ENCODE measurements at regions not wholly inside any gene's neighbourhood (a gene's known extent, or its start where the extent isn't known, plus 50 kb on each side); places are given as distances from the start of the nearest gene placed in this dataset.

DNA sequence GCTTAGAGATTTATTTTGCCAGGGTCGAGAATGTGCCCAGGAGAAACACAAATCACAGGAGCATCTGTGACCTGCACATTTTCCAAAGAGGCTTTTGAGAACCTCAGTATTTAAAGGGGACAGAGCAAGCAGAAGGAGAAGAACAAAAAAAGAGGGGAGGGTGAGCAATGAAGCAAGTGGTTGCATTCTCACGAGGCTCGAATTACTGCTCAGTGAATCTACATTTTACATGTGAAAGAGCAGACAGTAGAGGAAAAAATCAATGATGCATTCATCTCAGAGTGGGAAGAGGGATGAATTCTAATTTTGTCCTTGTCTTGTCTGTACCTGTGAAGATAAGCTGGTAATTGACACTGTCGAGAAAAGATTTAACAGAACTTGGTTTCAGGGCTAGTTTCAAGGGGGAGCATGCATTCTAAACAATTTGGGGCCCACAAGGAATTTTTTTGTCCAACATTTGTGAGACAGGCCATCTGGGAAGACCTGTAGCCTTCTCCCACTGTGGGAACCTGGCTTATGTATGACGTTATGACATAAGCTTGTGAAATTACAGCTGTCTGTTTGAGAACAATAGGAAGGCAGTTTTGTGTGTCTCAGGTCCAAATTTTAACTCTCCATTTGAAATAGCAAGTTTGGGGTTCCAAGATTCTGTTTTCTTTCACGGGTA is 855.1 kb downstream of the SLITRK5 start:
- no peak for DNase-seq
- Histone ChIP-seq H3K4me3 (ENCODE audit: insufficient read depth, low read depth, low read length, poor library complexity, severe bottlenecking) (no peak overlapping the region), H3K36me3 (ENCODE audit: control insufficient read depth, insufficient read depth, low read length) (no peaks in the 10 kb centered on the region), H3K27me3 (replicated peaks; ENCODE audit: control insufficient read depth, insufficient read depth, low read length, poor library complexity, severe bottlenecking) (no peaks in the 10 kb centered on the region), H3K9me3 (ENCODE audit: control insufficient read depth, low read length) (no peaks in the 10 kb centered on the region), H3K4me1 (ENCODE audit: control insufficient read depth, insufficient read depth, low read length, poor library complexity, severe bottlenecking) (no peaks in the 10 kb centered on the region), H3K27ac (ENCODE audit: insufficient read depth, low read length, poor library complexity, severe bottlenecking) (no peak overlapping the region)

DNA sequence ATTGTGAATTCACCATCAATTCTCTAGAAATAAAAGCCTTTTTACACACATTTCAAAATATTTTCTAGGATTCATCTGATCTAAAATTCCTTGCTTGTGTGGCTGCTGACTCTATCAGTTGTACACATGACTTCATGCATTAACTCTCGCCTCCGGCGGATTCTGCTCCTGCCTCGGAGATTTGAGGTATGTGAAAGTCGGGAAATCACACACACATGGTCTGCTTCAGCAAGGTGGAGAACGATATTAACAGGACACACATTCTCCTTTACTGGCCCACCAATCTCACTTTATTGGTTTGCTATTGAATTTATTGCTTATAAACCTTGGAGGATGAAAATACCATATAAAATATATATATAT is 855.7 kb downstream of the SLITRK5 start:
- Histone ChIP-seq H3K9me3 (ENCODE audit: control insufficient read depth, low read length) (no peaks in the 10 kb centered on the region), H3K27me3 (replicated peaks; ENCODE audit: control insufficient read depth, insufficient read depth, low read length, poor library complexity, severe bottlenecking) (no peaks in the 10 kb centered on the region), H3K4me3 (ENCODE audit: insufficient read depth, low read depth, low read length, poor library complexity, severe bottlenecking) (no peak overlapping the region), H3K27ac (ENCODE audit: insufficient read depth, low read length, poor library complexity, severe bottlenecking) (no peak overlapping the region), H3K4me1 (ENCODE audit: control insufficient read depth, insufficient read depth, low read length, poor library complexity, severe bottlenecking) (no peaks in the 10 kb centered on the region), H3K36me3 (ENCODE audit: control insufficient read depth, insufficient read depth, low read length) (no peaks in the 10 kb centered on the region)
- no peak for DNase-seq

DNA sequence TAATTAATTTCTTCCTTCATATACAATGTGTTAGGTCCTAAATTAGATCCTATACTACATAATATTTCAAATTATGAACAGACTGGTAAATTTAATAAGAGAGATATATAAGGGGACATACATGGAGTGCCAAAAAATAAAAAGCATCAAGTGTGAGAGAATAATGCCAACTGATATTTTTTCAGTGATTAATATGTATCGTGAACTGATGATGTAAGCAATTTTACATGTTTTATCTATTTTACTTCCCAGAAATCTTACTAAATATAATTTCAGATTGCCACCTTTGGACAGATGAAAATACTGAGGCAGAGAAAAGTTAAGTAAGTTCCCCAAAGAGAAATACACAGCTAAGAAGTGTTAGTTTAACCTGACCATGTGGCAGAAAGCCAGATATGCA is 870.8 kb downstream of the SLITRK5 start:
- no peak for DNase-seq
- H3K9me3 ChIP-seq (ENCODE audit: control insufficient read depth, low read length) = no peaks in the 10 kb centered on the region
- H3K27me3 ChIP-seq (replicated peaks; ENCODE audit: control insufficient read depth, insufficient read depth, low read length, poor library complexity, severe bottlenecking) = no peaks in the 10 kb centered on the region
- no peaks in the 10 kb centered on the region for H3K4me1 ChIP-seq (ENCODE audit: control insufficient read depth, insufficient read depth, low read length, poor library complexity, severe bottlenecking)
- no peak overlapping the region for H3K4me3 ChIP-seq (ENCODE audit: insufficient read depth, low read depth, low read length, poor library complexity, severe bottlenecking)
- H3K36me3 ChIP-seq (ENCODE audit: control insufficient read depth, insufficient read depth, low read length) = no peaks in the 10 kb centered on the region
- no peak overlapping the region for H3K27ac ChIP-seq (ENCODE audit: insufficient read depth, low read length, poor library complexity, severe bottlenecking)

DNA sequence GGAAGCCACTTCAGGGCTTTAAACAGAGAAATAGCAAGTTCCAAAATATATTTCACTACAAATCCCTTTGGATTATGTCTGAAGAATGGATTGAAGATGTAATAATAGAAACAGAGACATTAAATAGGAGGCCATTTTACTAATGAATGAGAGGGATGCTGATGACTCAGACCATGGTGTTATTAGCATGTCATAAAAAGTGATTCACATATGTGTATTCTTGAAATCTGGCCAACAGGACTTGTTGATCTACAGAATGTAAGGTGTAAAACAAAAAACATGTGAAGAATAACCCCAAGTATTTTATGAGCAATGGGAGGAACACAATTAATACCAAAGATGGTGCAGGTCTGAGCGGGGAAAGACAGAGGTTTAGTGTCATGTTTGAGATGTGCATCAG is 873.7 kb downstream of the SLITRK5 start:
- Histone ChIP-seq H3K27me3 (replicated peaks; ENCODE audit: control insufficient read depth, insufficient read depth, low read length, poor library complexity, severe bottlenecking) (no peaks in the 10 kb centered on the region), H3K27ac (ENCODE audit: insufficient read depth, low read length, poor library complexity, severe bottlenecking) (no peak overlapping the region), H3K4me1 (ENCODE audit: control insufficient read depth, insufficient read depth, low read length, poor library complexity, severe bottlenecking) (no peaks in the 10 kb centered on the region), H3K9me3 (ENCODE audit: control insufficient read depth, low read length) (no peaks in the 10 kb centered on the region), H3K36me3 (ENCODE audit: control insufficient read depth, insufficient read depth, low read length) (no peaks in the 10 kb centered on the region), H3K4me3 (ENCODE audit: insufficient read depth, low read depth, low read length, poor library complexity, severe bottlenecking) (no peak overlapping the region)
- DNase-seq = no peak

DNA sequence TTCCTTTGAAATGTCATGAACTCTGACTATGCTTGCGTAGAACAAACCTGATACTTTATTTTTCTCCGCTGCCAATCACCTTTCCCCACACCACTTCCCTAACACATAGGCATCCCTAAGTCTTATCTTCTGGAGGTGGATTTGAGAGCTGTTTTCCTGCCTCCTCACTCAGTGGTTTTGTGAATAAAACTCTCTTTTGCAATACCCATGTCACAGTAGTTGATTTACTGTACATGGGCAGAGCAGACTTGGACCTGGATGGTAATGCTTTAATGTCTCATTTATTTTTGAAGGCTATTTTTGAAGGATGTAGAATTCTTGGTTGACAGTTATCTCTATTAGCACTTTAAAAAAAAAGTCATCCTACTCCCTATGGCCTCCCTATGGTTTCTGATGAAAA is 881.8 kb downstream of the SLITRK5 start:
- Histone ChIP-seq H3K9me3 (ENCODE audit: control insufficient read depth, low read length) (no peaks in the 10 kb centered on the region), H3K4me1 (ENCODE audit: control insufficient read depth, insufficient read depth, low read length, poor library complexity, severe bottlenecking) (no peaks in the 10 kb centered on the region), H3K27me3 (replicated peaks; ENCODE audit: control insufficient read depth, insufficient read depth, low read length, poor library complexity, severe bottlenecking) (no peaks in the 10 kb centered on the region), H3K36me3 (ENCODE audit: control insufficient read depth, insufficient read depth, low read length) (no peaks in the 10 kb centered on the region), H3K27ac (ENCODE audit: insufficient read depth, low read length, poor library complexity, severe bottlenecking) (no peak overlapping the region), H3K4me3 (ENCODE audit: insufficient read depth, low read depth, low read length, poor library complexity, severe bottlenecking) (no peak overlapping the region)
- DNase-seq = no peak

DNA sequence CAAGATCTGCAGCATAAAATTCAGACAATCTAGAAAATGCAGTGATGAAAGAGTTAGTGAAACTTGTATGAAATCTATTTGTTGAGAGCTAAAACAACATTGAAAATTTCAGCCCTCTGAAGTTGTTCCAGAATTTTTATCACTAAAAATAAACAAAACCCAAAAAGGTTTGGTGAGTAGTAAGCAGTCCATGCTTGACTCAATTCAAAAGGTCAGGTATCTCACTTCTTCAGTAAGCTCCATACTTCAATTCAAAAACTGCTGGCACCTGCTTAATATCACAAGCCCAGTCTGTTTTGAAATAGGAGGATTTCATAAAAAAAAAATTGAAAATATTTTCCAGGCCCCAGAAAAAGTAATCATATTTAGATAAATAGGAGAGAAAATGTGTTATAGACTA is 894.4 kb downstream of the SLITRK5 start:
- H3K4me1 ChIP-seq (ENCODE audit: control insufficient read depth, insufficient read depth, low read length, poor library complexity, severe bottlenecking) = no peaks in the 10 kb centered on the region
- H3K36me3 ChIP-seq (ENCODE audit: control insufficient read depth, insufficient read depth, low read length) = no peaks in the 10 kb centered on the region
- no peaks in the 10 kb centered on the region for H3K27me3 ChIP-seq (replicated peaks; ENCODE audit: control insufficient read depth, insufficient read depth, low read length, poor library complexity, severe bottlenecking)
- no peak overlapping the region for H3K4me3 ChIP-seq (ENCODE audit: insufficient read depth, low read depth, low read length, poor library complexity, severe bottlenecking)
- DNase-seq = no peak
- no peaks in the 10 kb centered on the region for H3K9me3 ChIP-seq (ENCODE audit: control insufficient read depth, low read length)
- H3K27ac ChIP-seq (ENCODE audit: insufficient read depth, low read length, poor library complexity, severe bottlenecking) = no peak overlapping the region

DNA sequence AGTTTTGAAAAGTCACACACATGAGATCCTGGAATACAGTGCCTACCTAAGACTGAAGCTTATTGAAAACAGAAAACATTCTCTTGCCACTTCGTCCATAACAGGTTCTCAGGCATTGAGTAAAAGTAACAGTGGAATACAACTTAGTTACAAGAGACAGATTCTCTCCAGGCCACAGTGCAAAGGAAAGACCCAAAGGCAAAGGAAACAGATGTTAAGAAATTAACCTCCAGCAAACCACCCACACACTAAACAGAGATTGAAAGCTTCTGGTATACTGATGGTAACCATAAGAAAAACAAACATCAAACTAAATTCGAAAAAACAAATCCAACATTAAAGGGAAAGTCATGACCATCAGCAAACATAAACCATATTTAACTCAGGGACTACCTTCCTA is 914.7 kb downstream of the SLITRK5 start:
- H3K27ac ChIP-seq (ENCODE audit: insufficient read depth, low read length, poor library complexity, severe bottlenecking) = no peak overlapping the region
- H3K4me1 ChIP-seq (ENCODE audit: control insufficient read depth, insufficient read depth, low read length, poor library complexity, severe bottlenecking) = no peaks in the 10 kb centered on the region

DNA sequence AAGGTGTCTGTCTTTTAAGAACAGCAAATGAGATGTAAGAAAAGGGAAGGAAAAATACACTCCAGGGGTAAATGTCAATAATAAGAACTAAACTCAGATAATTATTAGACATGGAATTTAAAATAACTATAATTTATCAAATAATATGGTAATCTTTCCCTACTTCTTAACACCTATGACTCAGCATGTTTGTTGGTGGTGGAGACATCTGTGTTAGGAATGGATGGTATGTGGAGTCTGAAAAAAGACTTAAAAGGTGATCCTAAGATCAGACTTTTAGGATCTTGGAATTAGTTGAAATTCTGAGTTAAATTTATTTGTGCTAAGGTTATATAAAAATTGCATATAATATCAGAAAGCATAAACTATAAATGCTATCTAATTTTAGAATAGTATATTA is 915.1 kb downstream of the SLITRK5 start:
- Histone ChIP-seq H3K27me3 (replicated peaks; ENCODE audit: control insufficient read depth, insufficient read depth, low read length, poor library complexity, severe bottlenecking) (no peaks in the 10 kb centered on the region), H3K4me1 (ENCODE audit: control insufficient read depth, insufficient read depth, low read length, poor library complexity, severe bottlenecking) (no peaks in the 10 kb centered on the region), H3K9me3 (ENCODE audit: control insufficient read depth, low read length) (no peaks in the 10 kb centered on the region), H3K27ac (ENCODE audit: insufficient read depth, low read length, poor library complexity, severe bottlenecking) (no peak overlapping the region), H3K4me3 (ENCODE audit: insufficient read depth, low read depth, low read length, poor library complexity, severe bottlenecking) (no peak overlapping the region), H3K36me3 (ENCODE audit: control insufficient read depth, insufficient read depth, low read length) (no peaks in the 10 kb centered on the region)
- DNase-seq = no peak

More for the DNA sequence above, 914.7 kb downstream of the SLITRK5 start:
- H3K36me3 ChIP-seq (ENCODE audit: control insufficient read depth, insufficient read depth, low read length) = no peaks in the 10 kb centered on the region
- H3K4me3 ChIP-seq (ENCODE audit: insufficient read depth, low read depth, low read length, poor library complexity, severe bottlenecking) = no peak overlapping the region
- no peaks in the 10 kb centered on the region for H3K27me3 ChIP-seq (replicated peaks; ENCODE audit: control insufficient read depth, insufficient read depth, low read length, poor library complexity, severe bottlenecking)
- no peak for DNase-seq
- no peaks in the 10 kb centered on the region for H3K9me3 ChIP-seq (ENCODE audit: control insufficient read depth, low read length)

DNA sequence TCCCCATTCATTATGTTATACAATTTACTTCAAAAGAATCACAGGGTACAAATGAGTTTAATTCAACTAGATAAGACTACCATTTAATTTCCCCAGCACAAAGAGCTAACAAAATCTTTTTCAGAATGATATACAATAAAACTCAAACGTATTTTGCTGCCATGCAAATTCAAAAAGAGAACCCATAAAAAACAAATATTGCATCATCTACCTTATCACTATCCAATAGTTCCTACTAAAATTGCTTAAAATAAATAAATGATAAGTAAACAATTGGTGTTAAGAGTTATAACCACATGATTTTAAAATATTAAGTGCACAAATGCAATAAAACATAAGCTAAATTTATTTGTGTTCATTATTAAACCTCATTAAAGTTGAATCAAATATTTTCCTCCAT is 919.4 kb downstream of the SLITRK5 start:
- no peaks in the 10 kb centered on the region for H3K36me3 ChIP-seq (ENCODE audit: control insufficient read depth, insufficient read depth, low read length)
- no peak overlapping the region for H3K27ac ChIP-seq (ENCODE audit: insufficient read depth, low read length, poor library complexity, severe bottlenecking)
- H3K27me3 ChIP-seq (replicated peaks; ENCODE audit: control insufficient read depth, insufficient read depth, low read length, poor library complexity, severe bottlenecking) = no peaks in the 10 kb centered on the region
- H3K4me1 ChIP-seq (ENCODE audit: control insufficient read depth, insufficient read depth, low read length, poor library complexity, severe bottlenecking) = no peaks in the 10 kb centered on the region
- DNase-seq = no peak
- H3K4me3 ChIP-seq (ENCODE audit: insufficient read depth, low read depth, low read length, poor library complexity, severe bottlenecking) = no peak overlapping the region
- H3K9me3 ChIP-seq (ENCODE audit: control insufficient read depth, low read length) = peaks cover 7% of the 10 kb centered on the region

DNA sequence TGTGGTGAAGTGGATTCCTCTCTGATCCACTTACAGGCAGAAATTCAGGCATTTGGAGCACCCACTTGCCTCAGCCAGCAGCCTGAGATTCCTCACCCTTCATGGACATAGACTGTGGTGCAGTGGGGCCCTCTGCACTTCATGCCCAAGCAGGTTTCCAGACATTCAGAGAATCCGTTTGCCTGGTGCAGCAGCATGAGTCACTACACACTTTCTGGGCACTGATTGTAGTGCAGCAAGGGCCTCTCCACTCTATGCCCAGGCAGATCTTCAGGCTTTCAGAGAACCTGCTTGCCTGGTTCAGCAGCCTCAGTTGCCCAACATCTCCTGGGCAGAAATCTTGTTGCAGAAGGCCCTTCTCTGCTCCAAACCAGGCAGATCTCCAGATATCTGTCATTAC is 920.9 kb downstream of the SLITRK5 start:
- DNase-seq = no peak
- H3K9me3 ChIP-seq (ENCODE audit: control insufficient read depth, low read length) = peaks cover 7% of the 10 kb centered on the region

More for the DNA sequence above, 920.9 kb downstream of the SLITRK5 start:
- Histone ChIP-seq H3K4me3 (ENCODE audit: insufficient read depth, low read depth, low read length, poor library complexity, severe bottlenecking) (no peak overlapping the region), H3K36me3 (ENCODE audit: control insufficient read depth, insufficient read depth, low read length) (no peaks in the 10 kb centered on the region), H3K4me1 (ENCODE audit: control insufficient read depth, insufficient read depth, low read length, poor library complexity, severe bottlenecking) (no peaks in the 10 kb centered on the region), H3K27ac (ENCODE audit: insufficient read depth, low read length, poor library complexity, severe bottlenecking) (no peak overlapping the region), H3K27me3 (replicated peaks; ENCODE audit: control insufficient read depth, insufficient read depth, low read length, poor library complexity, severe bottlenecking) (no peaks in the 10 kb centered on the region)

All from effector memory CD4-positive, alpha-beta T cell (primary cell).